ENCODE measurements at regions not wholly inside any gene's neighbourhood (a gene's known extent, or its start where the extent isn't known, plus 50 kb on each side); places are given as distances from the start of the nearest gene placed in this dataset.

DNA sequence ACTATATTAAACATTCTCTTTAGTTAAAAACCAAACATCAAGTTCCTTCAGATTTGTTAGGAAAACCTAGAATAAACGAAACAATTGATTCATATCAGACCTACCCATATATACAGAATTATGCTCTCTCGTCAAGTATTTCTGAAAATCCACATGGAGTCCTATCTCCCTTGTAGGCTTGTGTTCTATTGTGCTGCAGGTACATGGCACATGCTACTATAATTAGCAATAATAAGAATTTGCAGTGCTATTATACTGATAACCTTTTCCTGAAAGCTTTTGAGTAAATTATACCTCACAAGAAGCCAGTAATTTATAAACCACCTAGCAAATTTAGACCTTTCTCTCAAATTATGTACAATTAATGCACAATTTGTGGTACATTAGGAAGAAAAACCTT is 158.6 kb upstream of the STK17B start:
- TF ChIP-seq CREB1 (IDR thresholded peaks at IDR 0.05; ENCODE audit: low read depth): no peak
- TF ChIP-seq, protein P1, sequence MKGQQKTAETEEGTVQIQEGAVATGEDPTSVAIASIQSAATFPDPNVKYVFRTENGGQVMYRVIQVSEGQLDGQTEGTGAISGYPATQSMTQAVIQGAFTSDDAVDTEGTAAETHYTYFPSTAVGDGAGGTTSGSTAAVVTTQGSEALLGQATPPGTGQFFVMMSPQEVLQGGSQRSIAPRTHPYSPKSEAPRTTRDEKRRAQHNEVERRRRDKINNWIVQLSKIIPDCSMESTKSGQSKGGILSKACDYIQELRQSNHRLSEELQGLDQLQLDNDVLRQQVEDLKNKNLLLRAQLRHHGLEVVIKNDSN (IDR thresholded peaks at IDR 0.05): no peak
- TF ChIP-seq, protein P2, sequence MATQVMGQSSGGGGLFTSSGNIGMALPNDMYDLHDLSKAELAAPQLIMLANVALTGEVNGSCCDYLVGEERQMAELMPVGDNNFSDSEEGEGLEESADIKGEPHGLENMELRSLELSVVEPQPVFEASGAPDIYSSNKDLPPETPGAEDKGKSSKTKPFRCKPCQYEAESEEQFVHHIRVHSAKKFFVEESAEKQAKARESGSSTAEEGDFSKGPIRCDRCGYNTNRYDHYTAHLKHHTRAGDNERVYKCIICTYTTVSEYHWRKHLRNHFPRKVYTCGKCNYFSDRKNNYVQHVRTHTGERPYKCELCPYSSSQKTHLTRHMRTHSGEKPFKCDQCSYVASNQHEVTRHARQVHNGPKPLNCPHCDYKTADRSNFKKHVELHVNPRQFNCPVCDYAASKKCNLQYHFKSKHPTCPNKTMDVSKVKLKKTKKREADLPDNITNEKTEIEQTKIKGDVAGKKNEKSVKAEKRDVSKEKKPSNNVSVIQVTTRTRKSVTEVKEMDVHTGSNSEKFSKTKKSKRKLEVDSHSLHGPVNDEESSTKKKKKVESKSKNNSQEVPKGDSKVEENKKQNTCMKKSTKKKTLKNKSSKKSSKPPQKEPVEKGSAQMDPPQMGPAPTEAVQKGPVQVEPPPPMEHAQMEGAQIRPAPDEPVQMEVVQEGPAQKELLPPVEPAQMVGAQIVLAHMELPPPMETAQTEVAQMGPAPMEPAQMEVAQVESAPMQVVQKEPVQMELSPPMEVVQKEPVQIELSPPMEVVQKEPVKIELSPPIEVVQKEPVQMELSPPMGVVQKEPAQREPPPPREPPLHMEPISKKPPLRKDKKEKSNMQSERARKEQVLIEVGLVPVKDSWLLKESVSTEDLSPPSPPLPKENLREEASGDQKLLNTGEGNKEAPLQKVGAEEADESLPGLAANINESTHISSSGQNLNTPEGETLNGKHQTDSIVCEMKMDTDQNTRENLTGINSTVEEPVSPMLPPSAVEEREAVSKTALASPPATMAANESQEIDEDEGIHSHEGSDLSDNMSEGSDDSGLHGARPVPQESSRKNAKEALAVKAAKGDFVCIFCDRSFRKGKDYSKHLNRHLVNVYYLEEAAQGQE (IDR thresholded peaks at IDR 0.05; ENCODE audit: low read depth): no peak
- TF ChIP-seq, protein P3, sequence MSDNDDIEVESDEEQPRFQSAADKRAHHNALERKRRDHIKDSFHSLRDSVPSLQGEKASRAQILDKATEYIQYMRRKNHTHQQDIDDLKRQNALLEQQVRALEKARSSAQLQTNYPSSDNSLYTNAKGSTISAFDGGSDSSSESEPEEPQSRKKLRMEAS (IDR thresholded peaks at IDR 0.05): no peak
- TF ChIP-seq EP300 (IDR thresholded peaks at IDR 0.05; ENCODE audit: borderline replicate concordance): no peak
- no peak for TF ChIP-seq CEBPB (IDR thresholded peaks at IDR 0.05)
- TF ChIP-seq RAD21 (IDR thresholded peaks at IDR 0.05; ENCODE audit: low read depth): no peak
- no peak for TF ChIP-seq NFIC (IDR thresholded peaks at IDR 0.05)
- no peak for TF ChIP-seq ZBTB7A (IDR thresholded peaks at IDR 0.05; ENCODE audit: low read depth)
- no peak for TF ChIP-seq EGR1 (IDR thresholded peaks at IDR 0.05)
- TF ChIP-seq FOXM1 (IDR thresholded peaks at IDR 0.05; ENCODE audit: borderline replicate concordance, low read depth): no peak

DNA sequence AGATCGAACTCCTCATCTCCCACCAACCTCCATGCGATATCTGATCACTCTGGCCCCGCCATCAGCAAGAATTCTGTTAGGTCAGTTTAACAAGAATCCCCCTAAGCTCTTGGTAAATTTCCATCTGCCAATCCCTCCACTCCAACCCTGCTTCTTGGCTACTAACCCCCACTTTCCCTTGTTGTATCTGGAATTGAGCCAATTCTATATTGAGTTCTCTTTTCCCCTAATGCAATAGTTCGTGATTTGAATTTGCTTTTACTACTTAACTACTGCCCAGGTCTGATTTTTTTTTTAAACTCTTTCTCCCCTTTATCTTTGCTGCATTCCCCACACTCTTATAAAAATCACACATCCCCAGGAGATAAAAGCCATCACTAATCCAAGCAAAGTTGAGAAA is 159.3 kb upstream of the STK17B start:
- TF ChIP-seq, protein P2 (IDR thresholded peaks at IDR 0.05; ENCODE audit: low read depth): no peak
- TF ChIP-seq, protein P1 (IDR thresholded peaks at IDR 0.05): no peak
- TF ChIP-seq NFIC (IDR thresholded peaks at IDR 0.05) (no peak), EGR1 (IDR thresholded peaks at IDR 0.05) (no peak), TAF1 (IDR thresholded peaks at IDR 0.05; ENCODE audit: low read depth) (no peak), CEBPB (IDR thresholded peaks at IDR 0.05) (no peak), TEAD4 (IDR thresholded peaks at IDR 0.05) (no peak), FOXM1 (IDR thresholded peaks at IDR 0.05; ENCODE audit: borderline replicate concordance, low read depth) (no peak), TCF12 (IDR thresholded peaks at IDR 0.05; ENCODE audit: low read depth) (no peak), ZBTB7A (IDR thresholded peaks at IDR 0.05; ENCODE audit: low read depth) (no peak), RAD21 (IDR thresholded peaks at IDR 0.05; ENCODE audit: low read depth) (no peak), CREB1 (IDR thresholded peaks at IDR 0.05; ENCODE audit: low read depth) (no peak)
- TF ChIP-seq, protein P3 (IDR thresholded peaks at IDR 0.05): no peak

DNA sequence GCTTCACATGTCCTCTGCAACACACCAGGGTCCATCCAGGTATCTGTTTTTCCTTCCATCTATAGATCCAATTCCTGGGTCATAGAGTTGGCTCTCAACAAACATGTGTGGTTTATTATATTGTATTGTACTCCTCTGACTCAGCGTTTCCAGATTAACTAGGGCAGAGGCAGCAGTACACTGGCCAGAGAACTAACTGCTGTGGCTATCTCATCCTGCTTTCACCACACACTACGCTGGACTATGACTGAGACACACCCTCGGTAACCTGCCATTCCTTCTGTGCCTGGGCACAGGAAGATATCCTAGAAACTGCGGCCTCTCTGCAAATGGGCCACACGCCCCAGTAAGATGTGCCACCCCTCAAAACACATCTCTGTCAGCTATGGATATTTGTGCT is 159.8 kb upstream of the STK17B start:
- TF ChIP-seq RAD21 (IDR thresholded peaks at IDR 0.05; ENCODE audit: low read depth): no peak
- no peak for TF ChIP-seq EGR1 (IDR thresholded peaks at IDR 0.05)
- no peak for TF ChIP-seq FOXM1 (IDR thresholded peaks at IDR 0.05; ENCODE audit: borderline replicate concordance, low read depth)
- no peak for TF ChIP-seq YY1 (IDR thresholded peaks at IDR 0.05; ENCODE audit: low read depth)
- TF ChIP-seq, protein P1 (IDR thresholded peaks at IDR 0.05): no peak

DNA sequence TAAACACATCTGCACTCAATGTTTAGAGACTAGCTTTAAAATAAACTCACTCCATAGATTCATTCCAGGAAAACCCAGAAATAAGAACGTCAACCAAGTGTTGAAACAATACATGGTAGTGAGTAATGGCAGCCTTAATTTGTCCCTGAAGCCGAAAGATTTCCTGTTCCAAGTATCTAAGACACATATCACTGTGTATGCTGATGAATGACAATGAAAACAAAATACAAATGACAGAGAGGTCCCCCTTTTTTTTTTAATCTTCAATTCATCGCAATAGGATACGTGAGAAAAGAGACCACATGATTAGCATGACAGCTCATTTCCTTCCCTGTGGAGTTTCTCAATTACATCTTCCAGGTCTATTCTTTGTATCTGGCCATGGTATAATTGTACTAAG is 160.5 kb upstream of the STK17B start:
- no peak for TF ChIP-seq NFIC (IDR thresholded peaks at IDR 0.05)
- TF ChIP-seq TCF12 (IDR thresholded peaks at IDR 0.05; ENCODE audit: low read depth): no peak
- TF ChIP-seq FOXM1 (IDR thresholded peaks at IDR 0.05; ENCODE audit: borderline replicate concordance, low read depth): no peak
- no peak for TF ChIP-seq EGR1 (IDR thresholded peaks at IDR 0.05)
- no peak for TF ChIP-seq ZBTB7A (IDR thresholded peaks at IDR 0.05; ENCODE audit: low read depth)

DNA sequence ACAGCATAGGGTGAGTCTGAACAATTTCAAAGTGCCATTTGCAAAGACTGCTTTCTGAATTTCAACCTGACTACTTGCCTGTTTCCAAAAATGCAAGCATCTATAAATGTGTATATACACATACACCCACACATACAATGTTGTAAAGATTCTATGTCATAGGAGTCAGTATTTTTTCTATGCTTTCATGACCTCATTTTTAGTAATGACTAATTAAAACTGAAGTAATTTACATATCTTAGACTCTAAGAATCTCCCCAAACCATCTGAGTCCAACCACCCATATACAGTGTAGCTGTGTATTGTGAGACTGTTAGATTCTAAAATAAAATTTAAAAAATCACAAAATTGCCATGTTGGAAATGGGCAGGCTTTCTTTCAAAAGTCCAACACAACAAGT is 162.0 kb upstream of the STK17B start:
- TF ChIP-seq NFIC (IDR thresholded peaks at IDR 0.05) (no peak), CREB1 (IDR thresholded peaks at IDR 0.05; ENCODE audit: low read depth) (no peak), EGR1 (IDR thresholded peaks at IDR 0.05) (no peak), TCF12 (IDR thresholded peaks at IDR 0.05; ENCODE audit: low read depth) (no peak), YY1 (IDR thresholded peaks at IDR 0.05; ENCODE audit: low read depth) (no peak), CEBPB (IDR thresholded peaks at IDR 0.05) (no peak)
- TF ChIP-seq, protein P1 (IDR thresholded peaks at IDR 0.05): no peak
- TF ChIP-seq, protein P2 (IDR thresholded peaks at IDR 0.05; ENCODE audit: low read depth): no peak
